ENCODE measurements at regions not wholly inside any gene's neighbourhood (a gene's known extent, or its start where the extent isn't known, plus 50 kb on each side); places are given as distances from the start of the nearest gene placed in this dataset.
A peak's percentile ranks its signal among the peaks of the same experiment; 100 is the strongest.
"Not testable (repeated sequence)": the region's sequence is repeated elsewhere in the genome, so short reads cannot be mapped to it uniquely, and the experiment has no call there.

- ATAC-seq, result not testable (repeated sequence)
- 86% methylated on average over 3 of the region's 3 CpGs for WGBS
These were observed 54.8 kb upstream of the ZNF30 start for GRCh38 chr19:34871911-34872310.

GRCh38 chr19:34867631-34868030 is 59.1 kb upstream of the ZNF30 start:
- Histone ChIP-seq H3K9me3 (ENCODE audit: control insufficient read depth, low read length) (no peaks in the 10 kb centered on the region), H3K4me1 (ENCODE audit: control insufficient read depth, insufficient read depth, low read length) (no peaks in the 10 kb centered on the region), H3K27ac (ENCODE audit: low read length) (no peak overlapping the region), H3K4me3 (ENCODE audit: low read length) (no peak overlapping the region), H3K27me3 (ENCODE audit: control insufficient read depth, insufficient read depth) (no peaks in the 10 kb centered on the region)
- DNase-seq (no peak), ATAC-seq (no peak)
- WGBS, result 95% methylated on average over 4 of the region's 4 CpGs
- intact Hi-C loops (cut with DNase I), result no loop called here

More at GRCh38 chr19:34871911-34872310, 54.8 kb upstream of the ZNF30 start:
- H3K27me3 ChIP-seq (ENCODE audit: control insufficient read depth, insufficient read depth); intact Hi-C loops (cut with DNase I); H3K4me3 ChIP-seq (ENCODE audit: low read length); DNase-seq; H3K9me3 ChIP-seq (ENCODE audit: control insufficient read depth, low read length); H3K4me1 ChIP-seq (ENCODE audit: control insufficient read depth, insufficient read depth, low read length); H3K27ac ChIP-seq (ENCODE audit: low read length): not testable (repeated sequence)

GRCh38 chr19:34865225-34865624 is 61.5 kb upstream of the ZNF30 start:
- ATAC-seq; H3K27ac ChIP-seq (ENCODE audit: low read length); H3K27me3 ChIP-seq (ENCODE audit: control insufficient read depth, insufficient read depth); H3K4me1 ChIP-seq (ENCODE audit: control insufficient read depth, insufficient read depth, low read length); DNase-seq; H3K4me3 ChIP-seq (ENCODE audit: low read length); intact Hi-C loops (cut with DNase I); H3K9me3 ChIP-seq (ENCODE audit: control insufficient read depth, low read length): not testable (repeated sequence)
- WGBS, result 68% methylated on average over 2 of the region's 2 CpGs

GRCh38 chr19:34859823-34860736 is 66.6 kb upstream of the ZNF30 start:
- WGBS, result 7% methylated on average over 30 of the region's 34 CpGs
- H3K4me1 ChIP-seq (ENCODE audit: control insufficient read depth, insufficient read depth, low read length); H3K27me3 ChIP-seq (ENCODE audit: control insufficient read depth, insufficient read depth); H3K9me3 ChIP-seq (ENCODE audit: control insufficient read depth, low read length); H3K27ac ChIP-seq (ENCODE audit: low read length); DNase-seq; intact Hi-C loops (cut with DNase I); ATAC-seq: not testable (repeated sequence)
- H3K4me3 ChIP-seq (ENCODE audit: low read length), result peak overlapping the region; percentile 52

GRCh38 chr19:34859325-34859724 is 67.4 kb upstream of the ZNF30 start:
- ATAC-seq; DNase-seq; H3K4me3 ChIP-seq (ENCODE audit: low read length); H3K27ac ChIP-seq (ENCODE audit: low read length); intact Hi-C loops (cut with DNase I); H3K4me1 ChIP-seq (ENCODE audit: control insufficient read depth, insufficient read depth, low read length); H3K27me3 ChIP-seq (ENCODE audit: control insufficient read depth, insufficient read depth); H3K9me3 ChIP-seq (ENCODE audit: control insufficient read depth, low read length): not testable (repeated sequence)
- 85% methylated on average over 2 of the region's 2 CpGs for WGBS

- intact Hi-C loops (cut with DNase I), result no loop called here
These were observed 70.7 kb upstream of the ZNF30 start for GRCh38 chr19:34856052-34856451.

GRCh38 chr19:34853369-34853768 is 73.3 kb upstream of the ZNF30 start:
- no peak for DNase-seq
- Histone ChIP-seq H3K27me3 (ENCODE audit: control insufficient read depth, insufficient read depth) (no peaks in the 10 kb centered on the region), H3K4me3 (ENCODE audit: low read length) (no peak overlapping the region), H3K9me3 (ENCODE audit: control insufficient read depth, low read length) (no peaks in the 10 kb centered on the region), H3K4me1 (ENCODE audit: control insufficient read depth, insufficient read depth, low read length) (no peaks in the 10 kb centered on the region), H3K27ac (ENCODE audit: low read length) (no peak overlapping the region)
- intact Hi-C loops (cut with DNase I), result no loop called here
- ATAC-seq, result no peak
- 72% methylated on average over 3 of the region's 3 CpGs for WGBS

More at GRCh38 chr19:34856052-34856451, 70.7 kb upstream of the ZNF30 start:
- Histone ChIP-seq H3K9me3 (ENCODE audit: control insufficient read depth, low read length) (no peaks in the 10 kb centered on the region), H3K4me3 (ENCODE audit: low read length) (no peak overlapping the region), H3K27ac (ENCODE audit: low read length) (no peak overlapping the region), H3K27me3 (ENCODE audit: control insufficient read depth, insufficient read depth) (no peaks in the 10 kb centered on the region), H3K4me1 (ENCODE audit: control insufficient read depth, insufficient read depth, low read length) (no peaks in the 10 kb centered on the region)
- ATAC-seq (no peak), DNase-seq (no peak)

- no peaks in the 10 kb centered on the region for H3K9me3 ChIP-seq (ENCODE audit: control insufficient read depth, low read length)
- no peaks in the 10 kb centered on the region for H3K27me3 ChIP-seq (ENCODE audit: control insufficient read depth, insufficient read depth)
- intact Hi-C loops (cut with DNase I), result no loop called here
- no peak for DNase-seq
- H3K27ac ChIP-seq (ENCODE audit: low read length), result no peak overlapping the region
- ATAC-seq, result no peak
- no peaks in the 10 kb centered on the region for H3K4me1 ChIP-seq (ENCODE audit: control insufficient read depth, insufficient read depth, low read length)
- H3K4me3 ChIP-seq (ENCODE audit: low read length), result no peak overlapping the region
- WGBS, result 73% methylated on average over 5 of the region's 5 CpGs
These were observed 74.0 kb upstream of the ZNF30 start for GRCh38 chr19:34852669-34853068.

- H3K4me3 ChIP-seq (ENCODE audit: low read length), result no peak overlapping the region
- ATAC-seq (no peak), DNase-seq (no peak)
- intact Hi-C loops (cut with DNase I), result no loop called here
- WGBS, result 90% methylated on average over 11 of the region's 11 CpGs
- no peaks in the 10 kb centered on the region for H3K27me3 ChIP-seq (ENCODE audit: control insufficient read depth, insufficient read depth)
- no peak overlapping the region for H3K27ac ChIP-seq (ENCODE audit: low read length)
- H3K9me3 ChIP-seq (ENCODE audit: control insufficient read depth, low read length), result no peaks in the 10 kb centered on the region
- H3K4me1 ChIP-seq (ENCODE audit: control insufficient read depth, insufficient read depth, low read length), result no peaks in the 10 kb centered on the region
These were observed 75.4 kb upstream of the ZNF30 start for GRCh38 chr19:34851277-34851804.

- WGBS, result 80% methylated on average over 6 of the region's 6 CpGs
- no peak overlapping the region for H3K27ac ChIP-seq (ENCODE audit: low read length)
- DNase-seq (no peak), ATAC-seq (no peak)
- H3K9me3 ChIP-seq (ENCODE audit: control insufficient read depth, low read length), result no peaks in the 10 kb centered on the region
- H3K4me1 ChIP-seq (ENCODE audit: control insufficient read depth, insufficient read depth, low read length), result no peaks in the 10 kb centered on the region
- H3K27me3 ChIP-seq (ENCODE audit: control insufficient read depth, insufficient read depth), result no peaks in the 10 kb centered on the region
- intact Hi-C loops (cut with DNase I), result no loop called here
- H3K4me3 ChIP-seq (ENCODE audit: low read length), result no peak overlapping the region
These were observed 74.4 kb upstream of the ZNF599 start for GRCh38 chr19:34847393-34847792.

- Histone ChIP-seq H3K27me3 (ENCODE audit: control insufficient read depth, insufficient read depth) (no peaks in the 10 kb centered on the region), H3K9me3 (ENCODE audit: control insufficient read depth, low read length) (no peaks in the 10 kb centered on the region), H3K27ac (ENCODE audit: low read length) (no peak overlapping the region), H3K4me3 (ENCODE audit: low read length) (no peak overlapping the region), H3K4me1 (ENCODE audit: control insufficient read depth, insufficient read depth, low read length) (no peaks in the 10 kb centered on the region)
- intact Hi-C loops (cut with DNase I), result no loop called here
- 79% methylated on average over 5 of the region's 5 CpGs for WGBS
- DNase-seq (no peak), ATAC-seq (no peak)
These were observed 71.3 kb upstream of the ZNF599 start for GRCh38 chr19:34844277-34844676.

Data from right cardiac atrium (tissue), 5 donors.